NCI-H187 treated with DMSO at 0.1 percent for 48 hours (cell line): ENCODE measurements at regions not wholly inside any gene's neighbourhood (a gene's known extent, or its start where the extent isn't known, plus 50 kb on each side); places are given as distances from the start of the nearest gene placed in this dataset.
"Not testable (repeated sequence)": the region's sequence is repeated elsewhere in the genome, so short reads cannot be mapped to it uniquely, and the experiment has no call there.

Experiments used
- DNase-seq: peaks from one replicate; lab custom pipeline; 2025; lab: John Stamatoyannopoulos, UW

GRCh38 chr2:192536922-192537624, 342.3 kb upstream of the TMEFF2 start:
- DNase-seq: no peak

DNA sequence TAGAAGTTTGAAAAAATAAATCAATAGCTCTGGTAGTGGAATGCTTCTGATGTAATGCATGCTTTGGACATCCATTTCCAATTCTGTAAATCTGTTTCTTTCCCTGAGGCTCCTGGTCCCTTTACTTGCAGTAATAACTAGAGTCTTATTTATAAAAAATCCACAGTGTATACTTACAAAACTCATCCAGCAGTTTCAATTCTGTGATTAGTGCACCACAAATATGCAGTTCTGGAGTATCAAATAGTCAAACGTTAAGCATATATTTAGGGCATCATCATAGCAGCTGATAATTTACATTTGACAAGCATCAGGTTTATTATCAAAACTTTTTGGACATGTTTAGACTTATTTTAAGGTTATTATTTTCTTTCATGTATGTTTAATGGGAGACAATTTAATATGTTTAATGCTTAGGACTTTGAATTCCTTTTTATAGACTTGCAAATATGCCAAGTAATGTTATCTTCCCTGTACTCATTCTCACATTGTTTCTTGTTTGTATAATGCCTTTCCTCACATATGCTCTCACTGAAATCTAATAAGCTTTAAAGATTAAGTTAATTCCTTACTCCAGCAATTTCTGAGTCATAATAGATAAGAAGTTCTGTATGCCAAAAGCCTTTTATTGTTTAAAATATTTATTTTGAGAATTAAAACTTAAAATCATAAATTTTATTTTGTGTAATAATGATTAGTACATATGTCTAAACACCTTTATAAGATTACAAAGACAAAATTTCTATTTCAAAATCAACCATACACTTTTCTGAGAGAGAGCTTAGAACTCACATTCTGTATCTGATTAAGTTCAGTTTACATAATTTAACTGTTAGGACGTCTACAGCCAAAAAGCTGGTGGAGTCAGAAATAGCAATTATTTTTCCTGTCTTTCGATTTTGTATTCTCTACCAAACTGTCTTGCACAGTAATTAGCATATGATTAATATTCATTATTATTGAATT, 341.5 kb upstream of the TMEFF2 start:
- no peak for DNase-seq

DNA sequence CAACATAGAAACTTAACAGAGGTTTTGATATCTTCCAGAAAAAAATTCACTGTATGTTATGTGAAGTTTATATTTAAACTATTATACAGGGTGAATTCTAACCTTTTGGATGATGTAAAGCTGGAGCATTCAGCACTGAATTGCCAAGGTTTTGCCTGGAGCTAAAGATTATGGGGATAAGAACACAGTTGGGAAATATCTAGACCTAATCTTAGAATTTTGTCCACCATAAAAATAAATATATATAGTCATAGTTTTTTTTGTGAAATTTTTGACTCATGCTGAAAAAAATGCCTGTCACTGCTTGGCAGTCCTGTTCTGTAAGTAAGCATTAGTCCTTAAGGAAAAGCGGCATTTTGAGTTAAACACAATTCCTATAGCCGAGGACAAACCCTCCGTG, 339.3 kb upstream of the TMEFF2 start:
- no peak for DNase-seq

GRCh38 chr2:192524642-192525251, 330.0 kb upstream of the TMEFF2 start:
- not testable (repeated sequence) for DNase-seq

GRCh38 chr2:192524214-192524613, 329.5 kb upstream of the TMEFF2 start:
- DNase-seq: not testable (repeated sequence)

GRCh38 chr2:192515937-192516336, 321.2 kb upstream of the TMEFF2 start:
- no peak for DNase-seq

DNA sequence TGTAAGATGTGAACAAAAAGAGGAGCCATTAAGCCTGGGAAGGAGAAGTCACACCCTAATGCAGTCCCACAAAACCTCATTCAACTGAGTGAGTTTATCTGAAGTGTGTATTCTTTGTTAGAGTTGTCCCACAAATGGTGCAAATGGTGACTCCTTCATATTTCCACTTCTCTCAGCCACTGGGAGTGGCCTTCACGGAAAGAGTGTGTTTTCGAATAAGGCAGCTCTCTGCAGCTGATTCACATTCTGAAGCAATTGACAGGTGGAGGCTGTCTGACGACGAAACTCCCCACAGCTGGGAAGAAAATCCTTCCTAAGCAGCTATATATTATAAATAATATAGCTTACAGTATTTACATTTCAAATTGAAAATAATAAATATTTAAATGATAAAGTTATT, 318.8 kb upstream of the TMEFF2 start:
- no peak for DNase-seq

DNA sequence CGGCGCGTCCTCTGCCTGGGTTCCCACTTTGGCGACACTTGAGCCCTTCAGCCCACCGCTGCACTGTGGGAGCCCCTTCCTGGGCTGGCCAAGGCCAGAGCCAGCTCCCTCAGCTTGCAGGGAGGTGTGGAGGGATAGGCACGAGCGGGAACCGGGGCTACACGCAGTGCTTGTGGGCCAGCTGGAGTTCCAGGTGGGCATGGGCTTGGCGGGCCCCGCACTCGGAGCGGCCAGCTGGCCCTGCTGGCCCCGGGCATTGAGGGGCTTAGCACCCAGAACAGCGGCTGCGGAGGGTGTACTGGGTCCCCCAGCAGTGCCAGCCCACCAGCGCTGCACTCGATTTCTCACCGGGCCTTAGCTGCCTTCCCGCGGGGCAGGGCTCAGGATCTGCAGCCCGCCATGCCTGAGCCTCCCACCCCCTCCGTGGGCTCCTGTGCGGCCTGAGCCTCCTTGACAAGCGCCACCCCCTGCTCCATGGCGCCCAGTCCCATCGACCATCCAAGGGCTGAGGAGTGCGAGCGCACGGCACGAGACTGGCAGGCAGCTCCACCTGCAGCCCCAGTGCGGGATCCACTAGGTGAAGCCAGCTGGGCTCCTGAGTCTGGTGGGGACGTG, 313.2 kb upstream of the TMEFF2 start:
- DNase-seq: not testable (repeated sequence)

DNA sequence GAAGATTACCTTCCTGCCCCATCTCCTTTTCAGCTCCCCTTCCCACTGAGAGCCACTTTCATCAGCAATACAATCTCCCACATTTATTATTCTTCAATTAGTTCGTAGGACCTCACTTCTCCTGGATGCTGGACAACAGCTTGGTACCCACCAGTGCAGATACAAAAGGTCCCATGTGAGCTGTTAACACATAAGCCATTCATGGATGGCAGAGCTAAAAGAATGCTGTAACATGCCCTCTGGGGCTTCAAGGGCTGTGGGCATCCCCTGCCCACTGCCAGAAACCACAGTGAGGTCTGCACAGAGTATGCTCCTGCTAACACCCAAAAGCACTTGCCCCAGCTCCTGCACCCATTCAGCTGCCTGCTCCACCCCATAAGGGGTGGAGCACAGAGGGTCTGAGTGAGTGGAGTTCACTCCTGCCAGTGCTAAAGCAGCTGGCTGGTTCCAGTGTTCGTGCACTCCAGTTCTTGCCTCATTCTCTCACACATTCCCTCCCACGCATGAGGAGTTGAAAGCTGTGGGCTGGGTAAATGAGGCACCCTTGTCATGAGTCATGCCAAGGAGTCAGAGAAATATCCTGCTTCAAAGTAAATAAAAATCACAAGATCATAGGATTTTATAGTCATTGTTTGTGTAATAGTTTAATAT, 305.9 kb upstream of the TMEFF2 start:
- DNase-seq: no peak

GRCh38 chr2:192499476-192499875, 304.7 kb upstream of the TMEFF2 start:
- no peak for DNase-seq

DNA sequence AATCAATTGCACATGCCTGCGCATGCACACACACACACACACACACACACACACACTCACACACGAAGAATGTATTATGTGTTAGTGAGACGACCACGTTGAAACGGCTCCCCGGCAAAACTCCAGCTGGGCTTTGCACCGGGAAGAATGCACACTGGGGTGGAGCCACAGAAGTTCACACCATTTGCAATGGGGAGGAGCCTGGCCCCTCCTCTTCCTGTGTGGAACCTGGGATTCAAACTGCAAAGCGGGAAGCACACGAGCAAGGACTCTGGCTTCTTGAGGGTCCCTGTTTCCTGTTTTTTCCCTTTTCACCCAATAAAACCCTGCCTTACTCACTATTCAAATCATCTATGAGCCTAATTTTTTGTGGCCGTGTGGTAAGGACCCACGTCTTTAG, 304.0 kb upstream of the TMEFF2 start:
- no peak for DNase-seq

GRCh38 chr2:192488158-192488557, 293.4 kb upstream of the TMEFF2 start:
- DNase-seq: not testable (repeated sequence)

DNA sequence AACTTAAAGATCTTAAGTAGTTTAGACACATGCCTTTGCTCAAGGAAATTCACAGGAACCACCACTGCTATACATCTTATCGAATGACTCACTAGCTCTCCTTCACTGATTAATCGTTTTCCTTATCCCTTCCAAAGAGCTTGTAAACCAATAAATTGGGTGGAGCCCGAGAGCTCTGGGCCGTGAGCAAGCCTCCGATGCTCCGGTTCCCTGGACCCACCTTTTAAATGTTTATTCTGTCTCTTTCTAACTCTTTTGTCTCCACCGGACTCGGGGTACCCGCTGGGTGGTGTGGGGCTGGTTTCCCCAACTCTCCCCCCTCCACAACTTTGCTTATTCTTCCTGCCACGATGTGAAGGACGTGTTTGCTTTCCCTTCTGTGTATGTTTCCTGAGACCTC, 292.9 kb upstream of the TMEFF2 start:
- no peak for DNase-seq

DNA sequence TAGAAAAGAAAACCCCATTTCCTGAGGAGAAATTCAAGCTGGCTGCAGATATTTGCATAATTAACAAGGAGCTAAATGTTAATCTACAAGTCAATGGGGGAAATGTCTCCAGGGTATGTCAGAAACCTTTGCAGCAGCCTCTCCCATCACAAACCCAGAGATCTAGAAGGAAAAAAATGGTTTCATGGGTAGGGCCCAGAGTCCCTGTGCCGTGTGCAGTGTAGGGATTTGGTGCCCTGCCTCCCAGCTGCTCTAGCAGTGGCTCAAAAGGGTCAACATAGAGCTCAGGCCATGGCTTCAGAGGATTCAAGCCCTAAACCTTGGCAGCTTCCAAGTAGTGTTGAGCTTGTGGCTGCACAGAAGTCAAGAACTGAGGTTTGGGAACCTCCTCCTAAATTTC, 290.2 kb upstream of the TMEFF2 start:
- DNase-seq: no peak

GRCh38 chr2:192480984-192481383, 286.3 kb upstream of the TMEFF2 start:
- no peak for DNase-seq

DNA sequence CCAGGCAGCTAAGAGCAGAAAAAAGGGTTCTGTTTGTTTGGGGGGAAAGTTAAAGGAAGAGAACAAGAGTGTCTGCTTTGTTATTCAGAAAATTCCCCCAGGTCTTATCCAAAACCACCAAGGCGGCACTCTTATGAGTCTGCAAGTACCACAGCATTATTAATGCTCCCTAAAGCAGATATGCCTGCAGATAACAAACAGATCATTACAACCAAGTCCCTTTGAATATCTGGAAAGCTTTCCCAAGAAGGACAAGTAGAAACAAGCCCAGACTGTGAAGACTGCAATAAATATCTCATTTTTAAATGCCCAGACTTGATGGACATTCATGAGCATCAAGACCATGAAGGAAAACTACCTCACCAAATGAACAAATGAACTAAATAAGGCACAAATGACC, 278.6 kb upstream of the TMEFF2 start:
- no peak for DNase-seq

DNA sequence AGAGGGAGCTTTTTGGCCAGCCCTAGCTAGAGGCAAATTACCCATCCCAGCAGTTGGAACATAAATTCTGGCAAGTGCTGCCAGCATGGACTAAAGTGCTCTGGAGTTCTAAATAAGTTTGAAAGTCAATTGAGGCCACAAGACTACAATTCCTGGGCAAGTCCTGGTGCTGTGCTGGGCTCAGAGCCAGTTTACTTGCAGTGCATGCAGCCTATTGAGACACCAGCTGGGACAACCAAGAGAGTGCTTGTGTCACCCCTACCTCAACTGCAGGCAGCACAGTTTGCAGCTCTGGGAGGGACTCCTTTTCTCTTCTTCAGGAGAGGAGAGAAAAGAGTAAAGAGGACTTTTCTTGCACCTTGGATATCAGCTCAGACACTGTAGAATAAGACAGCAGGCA, 277.2 kb upstream of the TMEFF2 start:
- no peak for DNase-seq

DNA sequence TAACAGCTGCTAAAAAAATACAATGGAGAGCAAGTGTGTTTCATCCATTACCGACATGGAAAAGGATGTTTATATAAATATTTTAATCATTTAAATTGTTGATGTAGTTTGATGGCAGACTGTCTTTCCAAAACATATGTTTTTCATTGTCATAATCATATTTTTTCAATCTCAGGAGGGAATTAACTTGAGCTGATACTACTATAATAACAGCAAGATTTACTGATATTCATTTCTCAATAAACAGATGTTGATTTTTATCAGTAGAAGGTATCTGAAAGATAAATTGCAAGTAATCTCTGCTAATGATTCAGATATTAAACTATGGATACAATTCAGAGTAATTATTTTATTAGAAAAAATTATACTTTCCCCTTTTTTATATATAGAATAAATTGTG, 274.9 kb upstream of the TMEFF2 start:
- no peak for DNase-seq

GRCh38 chr2:192467953-192468660, 273.4 kb upstream of the TMEFF2 start:
- no peak for DNase-seq

DNA sequence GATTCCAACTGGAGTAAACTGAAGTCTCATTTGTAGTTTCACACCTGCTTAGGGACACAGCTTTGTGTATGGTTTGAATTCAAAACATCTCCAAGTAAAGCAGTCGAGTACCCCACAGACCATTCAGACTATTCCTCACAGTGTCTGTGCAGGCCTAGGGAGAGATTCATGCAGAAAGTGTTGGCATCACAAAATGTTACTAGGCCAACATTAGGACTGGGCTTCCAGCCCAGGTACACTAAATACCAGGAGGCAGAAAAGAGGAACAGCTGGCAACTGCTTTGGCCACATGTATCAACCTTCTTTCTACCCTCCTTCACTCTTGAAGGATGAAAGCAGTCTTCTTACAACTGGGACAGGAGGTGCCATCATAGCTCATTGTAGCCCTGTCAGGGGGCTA, 270.4 kb upstream of the TMEFF2 start:
- no peak for DNase-seq

GRCh38 chr2:192459422-192459821, 264.7 kb upstream of the TMEFF2 start:
- DNase-seq: no peak
